ENCODE measurements at regions not wholly inside any gene's neighbourhood (a gene's known extent, or its start where the extent isn't known, plus 50 kb on each side); places are given as distances from the start of the nearest gene placed in this dataset.
"Not testable (repeated sequence)": the region's sequence is repeated elsewhere in the genome, so short reads cannot be mapped to it uniquely, and the experiment has no call there.

- TF ChIP-seq CTCF (conservative IDR thresholded peaks at IDR 0.05; ENCODE audit: low read depth, low read length) = no peak
- H3K4me3 ChIP-seq (ENCODE audit: low read depth, low read length) = no peak overlapping the region
Measured at GRCh38 chr14:49286257-49286983, 299.8 kb downstream of the RPS29 start.

GRCh38 chr14:49280566-49280965 lies 305.6 kb downstream of the RPS29 start:
- H3K4me3 ChIP-seq (ENCODE audit: low read depth, low read length) = no peak overlapping the region
- DNase-seq (ENCODE audit: low read depth) = no peak
- no peak for TF ChIP-seq CTCF (conservative IDR thresholded peaks at IDR 0.05; ENCODE audit: low read depth, low read length)

More at GRCh38 chr14:49286257-49286983, 299.8 kb downstream of the RPS29 start:
- no peak for DNase-seq (ENCODE audit: low read depth)

- TF ChIP-seq CTCF (conservative IDR thresholded peaks at IDR 0.05; ENCODE audit: low read depth, low read length) = no peak
- DNase-seq (ENCODE audit: low read depth) = no peak
- H3K4me3 ChIP-seq (ENCODE audit: low read depth, low read length) = no peak overlapping the region
Measured at GRCh38 chr14:49250517-49250916, 335.7 kb downstream of the RPS29 start.

- TF ChIP-seq CTCF (conservative IDR thresholded peaks at IDR 0.05; ENCODE audit: low read depth, low read length) = no peak
- no peak for DNase-seq (ENCODE audit: low read depth)
- no peak overlapping the region for H3K4me3 ChIP-seq (ENCODE audit: low read depth, low read length)
Measured at GRCh38 chr14:49250109-49250508, 336.1 kb downstream of the RPS29 start.

GRCh38 chr14:49249022-49249421 lies 337.2 kb downstream of the RPS29 start:
- no peak for DNase-seq (ENCODE audit: low read depth)
- H3K4me3 ChIP-seq (ENCODE audit: low read depth, low read length) = no peak overlapping the region
- TF ChIP-seq CTCF (conservative IDR thresholded peaks at IDR 0.05; ENCODE audit: low read depth, low read length) = no peak

GRCh38 chr14:49243777-49244176 lies 342.4 kb downstream of the RPS29 start:
- DNase-seq (ENCODE audit: low read depth); H3K4me3 ChIP-seq (ENCODE audit: low read depth, low read length): not testable (repeated sequence)

GRCh38 chr14:49240383-49240782 lies 345.8 kb downstream of the RPS29 start:
- DNase-seq (ENCODE audit: low read depth) = no peak
- no peak for TF ChIP-seq CTCF (conservative IDR thresholded peaks at IDR 0.05; ENCODE audit: low read depth, low read length)
- no peak overlapping the region for H3K4me3 ChIP-seq (ENCODE audit: low read depth, low read length)
